Cardiac fibroblast (primary cell): ENCODE measurements at regions not wholly inside any gene's neighbourhood (a gene's known extent, or its start where the extent isn't known, plus 50 kb on each side); places are given as distances from the start of the nearest gene placed in this dataset.

Experiments
- DNase-seq, 2 donors: peaks; one replicate each; pipeline versions ENCODE4 v3.0.0 to v3.0.0-alpha.2; 2010; ENCODE audit warnings: low read depth in 2 of 2
- H3K4me3 ChIP-seq, 2 donors: replicated peaks in 1 of 2; 1 replicate in 1 of 2; 2 replicates in 1 of 2; pipeline ENCODE4 v1.5.1; 2011; ENCODE audit warnings: low read depth in 2 of 2, low read length in 2 of 2, mild to moderate bottlenecking in 2 of 2, moderate library complexity in 1 of 2
- CTCF ChIP-seq: IDR thresholded peaks from one replicate; pipeline ENCODE4 v1.5.1; 2011; ENCODE audit warnings: low read depth, mild to moderate bottlenecking, low read length, inconsistent platforms

GRCh38 chr7:32357535-32358277 lies 132.5 kb downstream of the LSM5 start:
- no peak for DNase-seq
- no peak overlapping the region for H3K4me3 ChIP-seq
- no peak for TF ChIP-seq CTCF

- DNase-seq, result peak; percentile 24 to 43
- no peak overlapping the region for H3K4me3 ChIP-seq
- TF ChIP-seq CTCF, result peak; percentile 58
These were observed 142.8 kb downstream of the LSM5 start for GRCh38 chr7:32347244-32347828.

GRCh38 chr7:32346253-32346652 lies 143.9 kb downstream of the LSM5 start:
- DNase-seq, result no peak
- no peak for TF ChIP-seq CTCF
- H3K4me3 ChIP-seq, result no peak overlapping the region

GRCh38 chr7:32336726-32337125 lies 153.5 kb downstream of the LSM5 start:
- TF ChIP-seq CTCF, result no peak
- H3K4me3 ChIP-seq, result no peak overlapping the region
- DNase-seq, result peak in 1 of 2 donors; percentile 56

GRCh38 chr7:32335107-32335506 lies 155.1 kb downstream of the LSM5 start:
- TF ChIP-seq CTCF, result no peak

GRCh38 chr7:32330602-32331001 lies 159.6 kb downstream of the LSM5 start:
- H3K4me3 ChIP-seq, result no peak overlapping the region
- no peak for DNase-seq
- TF ChIP-seq CTCF, result no peak

More at GRCh38 chr7:32335107-32335506, 155.1 kb downstream of the LSM5 start:
- DNase-seq, result peak; percentile 2 to 64
- no peak overlapping the region for H3K4me3 ChIP-seq
